GM21526 (cell line): ENCODE measurements at regions not wholly inside any gene's neighbourhood (a gene's known extent, or its start where the extent isn't known, plus 50 kb on each side); places are given as distances from the start of the nearest gene placed in this dataset.

Experiments
- ATAC-seq: cut with Tn5 transposase; IDR thresholded peaks from one replicate; pipeline ENCODE4 v1.9.1; 2021; ENCODE audit warnings: moderate library complexity; ENCODE audit not compliant: unreplicated experiment, low FRiP score

DNA sequence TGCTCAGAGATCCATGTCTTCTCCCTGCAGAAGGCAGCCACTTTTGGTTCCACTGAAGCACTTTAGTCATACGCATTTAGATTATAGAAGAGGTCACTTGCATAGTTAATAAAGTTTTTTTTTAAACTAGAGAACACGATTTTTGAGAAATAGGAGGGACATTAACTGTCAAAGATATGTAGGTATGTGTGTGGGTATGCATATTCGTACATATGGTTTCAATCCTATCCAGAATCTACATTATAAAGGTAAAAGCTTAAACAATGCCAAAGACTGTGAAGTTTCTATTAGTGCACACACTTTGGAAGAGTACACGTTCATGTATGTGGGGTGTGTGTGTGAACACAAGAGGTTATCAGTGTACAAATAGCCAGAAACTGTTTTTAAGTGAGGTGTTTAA lies 103.2 kb downstream of the BTBD3 start:
- no peak for ATAC-seq

DNA sequence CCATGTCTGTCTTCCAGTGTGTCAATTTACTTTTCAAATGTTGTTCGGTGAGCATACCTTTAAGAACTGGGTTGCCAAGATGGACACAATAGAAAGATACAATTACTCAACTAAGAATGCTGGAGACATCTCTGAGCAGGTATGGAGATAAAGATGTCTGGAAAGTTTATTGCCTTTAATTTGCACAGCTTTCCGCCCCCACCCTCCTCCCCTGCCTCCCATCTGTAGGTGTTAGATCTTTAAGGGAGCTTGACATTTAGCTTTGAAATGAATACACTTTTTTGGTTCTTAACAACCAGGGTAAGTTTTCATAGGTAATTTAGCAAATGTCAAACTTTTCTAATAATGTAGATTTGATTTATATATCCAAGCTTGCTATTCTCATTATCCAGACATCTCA lies 104.4 kb downstream of the BTBD3 start:
- no peak for ATAC-seq

DNA sequence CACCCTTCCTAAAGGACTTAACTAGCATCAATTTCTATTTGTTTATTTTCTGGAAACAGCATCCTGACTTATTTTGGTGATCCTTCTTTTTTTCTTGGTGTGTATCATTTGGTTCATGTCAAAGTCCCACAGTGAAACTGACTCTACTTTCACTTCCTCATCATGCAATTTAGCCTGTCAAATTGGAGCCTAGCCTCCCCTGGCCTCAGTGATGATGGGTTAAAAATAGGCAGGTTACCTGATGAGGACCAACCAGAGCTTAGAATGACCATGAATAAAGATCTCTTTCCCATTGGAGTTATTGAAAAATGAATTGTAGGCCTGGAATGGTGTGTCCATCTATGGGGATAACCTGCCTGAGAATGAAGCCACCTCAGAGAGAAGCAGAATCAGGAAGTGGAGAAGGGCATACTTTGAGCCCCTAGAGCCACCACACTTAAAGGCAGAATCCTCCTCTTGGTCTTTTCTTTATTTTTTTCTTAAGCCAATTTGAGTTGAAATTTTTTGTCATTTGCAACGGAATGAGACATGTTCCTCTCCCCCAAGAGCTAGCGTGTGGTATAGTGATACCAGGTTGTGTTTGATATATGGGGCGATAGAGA lies 105.6 kb downstream of the BTBD3 start:
- ATAC-seq: no peak

GRCh38 chr20:12028771-12029170 lies 111.1 kb downstream of the BTBD3 start:
- no peak for ATAC-seq

GRCh38 chr20:12030470-12030869 lies 112.8 kb downstream of the BTBD3 start:
- no peak for ATAC-seq

DNA sequence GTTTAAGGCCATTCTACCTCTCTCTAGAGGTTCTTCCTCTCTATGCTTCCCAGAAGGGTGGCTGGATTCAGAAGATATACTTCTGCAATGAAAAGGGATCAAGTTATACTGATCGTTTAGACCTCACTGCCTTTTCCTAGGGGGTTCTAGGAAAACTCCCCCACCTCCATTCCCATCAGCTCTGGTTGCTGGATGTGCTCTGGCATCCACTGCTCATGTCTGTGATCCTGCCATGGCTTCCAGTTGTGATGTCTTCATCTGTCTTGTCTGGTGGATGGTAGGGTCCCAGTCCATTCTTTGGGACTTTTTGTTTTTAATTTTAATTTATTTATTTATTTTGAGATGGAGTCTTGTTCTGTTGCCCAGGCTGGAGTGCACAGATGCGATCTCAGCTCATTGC lies 118.4 kb downstream of the BTBD3 start:
- ATAC-seq: no peak

DNA sequence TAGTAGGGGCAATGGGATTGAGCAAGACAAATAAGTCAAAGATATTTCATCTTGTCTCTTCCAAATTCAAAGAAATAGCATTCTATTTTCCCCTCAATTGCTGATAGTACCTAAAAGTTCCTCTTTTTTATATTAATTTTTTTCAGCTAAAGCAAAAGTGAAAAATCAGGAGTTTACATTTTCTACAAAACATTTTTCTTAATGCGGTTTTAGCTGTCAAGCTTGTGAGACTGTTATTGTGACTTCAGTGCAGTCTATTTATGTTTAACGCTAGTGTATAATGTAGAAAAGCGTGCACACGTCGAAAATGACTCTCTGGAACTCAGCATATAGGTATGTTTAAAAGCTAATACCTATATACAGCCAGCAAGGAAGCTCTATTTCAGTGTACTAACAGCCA lies 119.8 kb downstream of the BTBD3 start:
- ATAC-seq: no peak

GRCh38 chr20:12040261-12040660 lies 122.6 kb downstream of the BTBD3 start:
- ATAC-seq: no peak

- ATAC-seq: no peak
These were observed 127.3 kb downstream of the BTBD3 start for GRCh38 chr20:12044969-12045368.

DNA sequence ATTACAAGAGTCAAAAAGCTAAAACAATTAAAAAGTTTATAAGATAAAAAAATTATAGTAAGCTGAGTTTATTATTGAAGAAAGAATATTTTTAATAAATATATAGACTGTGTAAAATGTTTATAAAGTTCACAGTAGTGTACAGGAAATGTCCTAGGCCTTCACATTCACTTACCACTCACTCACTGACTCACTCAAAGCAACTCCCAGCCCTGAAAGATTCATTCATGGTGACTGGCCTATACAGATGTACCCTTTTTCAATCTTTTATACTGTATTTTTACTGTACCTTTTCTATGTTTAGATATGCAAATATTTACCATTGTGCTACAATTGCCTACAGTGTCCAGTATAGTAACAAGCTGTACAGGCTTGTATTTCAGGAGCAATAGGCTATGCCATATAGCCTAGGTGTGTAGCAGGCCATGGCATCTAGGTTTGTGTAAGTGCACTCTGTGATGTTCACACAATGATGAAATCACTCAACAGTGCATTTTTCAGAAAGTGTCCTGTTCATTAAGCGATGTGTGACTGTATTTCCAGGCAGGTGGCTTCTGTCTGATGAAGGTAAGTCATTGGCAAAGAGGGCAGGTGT lies 130.2 kb downstream of the BTBD3 start:
- ATAC-seq: no peak

GRCh38 chr20:12049125-12049524 lies 131.4 kb downstream of the BTBD3 start:
- no peak for ATAC-seq

DNA sequence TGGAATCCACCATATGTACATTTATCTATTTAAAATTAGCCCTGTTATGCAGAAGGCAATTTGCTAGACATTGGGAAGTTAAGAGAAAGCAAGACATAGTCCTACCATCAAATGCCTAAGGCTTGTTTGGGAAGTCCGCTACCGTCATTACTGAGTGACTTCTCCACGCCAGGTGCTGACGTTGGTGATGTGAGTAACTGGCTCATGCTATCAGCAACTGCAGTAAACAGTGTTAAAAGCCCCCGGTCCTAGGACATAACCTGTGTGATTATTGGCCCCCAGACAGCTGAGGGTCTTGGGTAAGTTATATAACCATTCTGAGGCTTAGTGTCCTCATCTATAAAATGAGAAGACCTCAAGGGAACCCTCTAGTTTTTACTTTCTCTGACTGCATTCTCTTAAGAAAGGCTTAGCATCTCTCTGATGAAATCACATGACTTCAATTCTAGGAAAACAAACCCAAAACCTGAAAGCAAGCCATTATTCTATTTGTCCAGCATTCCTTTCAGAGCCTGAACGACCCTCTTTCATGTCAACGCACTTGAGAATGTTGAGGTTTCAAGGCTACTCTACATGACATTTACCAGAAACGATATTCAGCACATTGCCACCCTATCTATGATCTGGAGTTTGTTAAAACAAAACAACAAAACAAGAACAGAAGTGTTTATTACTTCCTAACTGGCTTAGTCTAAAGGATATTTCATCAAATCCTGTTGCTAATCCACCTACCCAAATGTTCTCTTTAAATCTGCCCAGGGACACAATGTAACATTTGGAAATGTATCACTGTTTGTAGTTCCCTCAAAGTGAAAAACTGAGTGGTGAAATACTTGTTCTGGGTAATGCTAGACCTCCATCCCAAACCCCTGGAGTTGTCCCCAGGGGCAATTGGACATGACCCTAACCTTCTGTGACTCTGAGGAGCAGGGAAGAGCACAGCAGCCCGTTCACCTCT lies 133.8 kb downstream of the BTBD3 start:
- ATAC-seq: no peak

DNA sequence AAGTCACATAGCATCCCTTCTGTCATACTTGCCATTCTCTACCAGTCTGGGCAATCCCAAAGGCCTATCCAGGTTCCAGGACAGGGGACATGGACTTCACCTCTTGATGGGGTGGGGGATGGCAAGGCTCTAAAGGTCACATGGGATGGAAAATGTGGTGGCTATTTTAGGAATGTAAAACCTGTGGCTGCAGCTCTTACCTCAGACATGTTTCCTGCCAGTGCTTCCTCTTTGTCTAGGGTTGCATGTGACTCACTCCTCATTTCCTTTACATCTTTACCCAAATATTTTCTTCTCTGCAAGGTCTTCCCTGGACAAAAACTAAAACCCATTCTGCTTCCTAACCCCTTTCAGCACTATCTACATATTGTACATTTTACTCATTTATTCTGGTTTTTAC lies 135.7 kb downstream of the BTBD3 start:
- ATAC-seq: no peak

DNA sequence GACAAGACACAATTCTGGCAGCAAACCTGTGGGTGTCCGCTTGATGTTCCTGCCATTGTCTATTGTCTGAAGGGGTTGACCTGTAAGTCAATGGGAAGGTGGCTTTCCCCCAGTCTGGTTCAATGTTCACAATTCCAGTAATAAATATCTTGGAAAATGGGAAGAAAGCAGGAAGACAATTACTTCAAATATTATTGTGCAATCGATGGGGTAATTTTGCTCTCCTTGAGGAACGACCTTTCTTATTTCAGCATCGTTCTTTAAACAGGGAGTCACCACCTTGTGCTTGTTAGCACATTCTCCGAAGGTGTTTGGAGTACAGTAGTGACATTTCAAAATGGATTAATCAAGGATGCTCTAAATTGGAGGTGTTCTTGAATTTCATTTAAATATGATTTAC lies 136.9 kb downstream of the BTBD3 start:
- no peak for ATAC-seq

DNA sequence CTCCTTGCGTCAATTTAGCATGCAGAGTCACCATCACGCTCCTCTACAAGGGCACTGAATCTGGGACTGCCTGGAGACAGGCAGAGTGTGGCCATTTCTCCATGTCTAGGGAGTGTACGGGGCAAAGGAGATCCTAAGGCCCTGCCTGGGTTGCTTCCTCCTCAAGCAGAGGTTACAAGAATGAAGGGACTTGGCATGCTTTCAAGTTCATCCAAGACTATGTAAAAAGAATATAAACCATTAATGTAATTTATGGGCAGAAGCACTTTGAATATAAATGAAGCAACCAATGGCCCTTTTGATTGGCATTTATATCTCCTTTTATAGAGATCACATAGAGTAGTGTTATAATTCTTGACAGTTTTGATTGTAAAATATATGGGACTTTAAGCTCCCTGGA lies 137.5 kb downstream of the BTBD3 start:
- ATAC-seq: no peak

DNA sequence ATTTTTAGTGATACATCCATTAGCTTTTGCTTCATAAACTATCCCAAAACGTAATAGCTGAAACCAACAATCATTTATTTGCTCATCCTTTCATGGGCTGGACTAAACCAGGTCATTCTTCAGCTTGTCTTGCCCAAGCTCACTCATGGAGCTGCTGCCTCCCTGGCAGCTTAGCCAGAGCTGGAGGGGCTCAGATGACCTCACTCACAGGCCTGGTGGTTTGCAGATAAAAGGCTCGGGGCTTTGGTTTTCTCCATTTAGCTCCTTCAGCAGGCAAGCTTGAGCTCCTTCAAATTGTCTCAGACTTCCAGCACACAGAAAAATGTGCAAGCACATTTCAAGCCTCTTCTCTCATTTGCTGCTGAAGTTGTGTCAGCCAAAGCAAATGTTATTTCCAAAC lies 139.1 kb downstream of the BTBD3 start:
- no peak for ATAC-seq

GRCh38 chr20:12057778-12058177 lies 140.1 kb downstream of the BTBD3 start:
- no peak for ATAC-seq

- no peak for ATAC-seq
These were observed 140.5 kb downstream of the BTBD3 start for GRCh38 chr20:12058216-12058615.

GRCh38 chr20:12061466-12061865 lies 143.8 kb downstream of the BTBD3 start:
- ATAC-seq: no peak

- ATAC-seq: no peak
These were observed 145.5 kb downstream of the BTBD3 start for GRCh38 chr20:12063106-12063684.

GRCh38 chr20:12064540-12064939 lies 146.8 kb downstream of the BTBD3 start:
- no peak for ATAC-seq
